Epithelial cell of esophagus (primary cell): ENCODE measurements at regions not wholly inside any gene's neighbourhood (a gene's known extent, or its start where the extent isn't known, plus 50 kb on each side); places are given as distances from the start of the nearest gene placed in this dataset.

ENCODE experiments used
- DNase-seq: peaks from one replicate; pipeline ENCODE4 v3.0.0; 2010; ENCODE audit warnings: low read depth
- H3K4me3 ChIP-seq: 2 replicates; pipeline ENCODE4 v1.5.1; 2011; ENCODE audit warnings: mild to moderate bottlenecking, low read length, control low read depth
- CTCF ChIP-seq: IDR thresholded peaks from 2 replicates; pipeline ENCODE4 v1.5.1; 2011; ENCODE audit warnings: low read depth, mild to moderate bottlenecking, low read length, control low read depth, inconsistent platforms; ENCODE audit not compliant: insufficient read depth; ENCODE audit errors: missing control alignments

DNA sequence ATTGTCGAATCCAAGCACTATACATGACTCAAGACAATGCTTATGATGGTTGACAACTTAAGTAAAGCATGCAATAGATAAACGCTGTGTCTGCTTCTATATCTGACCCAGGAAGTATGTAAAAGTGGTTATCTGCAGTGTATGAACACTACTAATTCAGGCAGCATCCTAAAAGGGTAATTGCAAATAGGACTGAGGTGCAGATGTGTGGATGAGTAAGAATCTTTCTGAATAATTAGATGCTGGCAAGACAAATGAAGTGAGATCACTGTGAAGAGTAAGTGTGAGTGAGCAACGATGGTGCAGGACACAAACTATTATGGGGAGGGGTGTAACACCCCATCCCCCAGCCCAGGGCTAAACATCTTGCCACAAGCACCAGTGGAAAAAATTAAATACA, 195.7 kb upstream of the CHRNA7 start:
- no peak overlapping the region for H3K4me3 ChIP-seq
- no peak for TF ChIP-seq CTCF
- no peak for DNase-seq

DNA sequence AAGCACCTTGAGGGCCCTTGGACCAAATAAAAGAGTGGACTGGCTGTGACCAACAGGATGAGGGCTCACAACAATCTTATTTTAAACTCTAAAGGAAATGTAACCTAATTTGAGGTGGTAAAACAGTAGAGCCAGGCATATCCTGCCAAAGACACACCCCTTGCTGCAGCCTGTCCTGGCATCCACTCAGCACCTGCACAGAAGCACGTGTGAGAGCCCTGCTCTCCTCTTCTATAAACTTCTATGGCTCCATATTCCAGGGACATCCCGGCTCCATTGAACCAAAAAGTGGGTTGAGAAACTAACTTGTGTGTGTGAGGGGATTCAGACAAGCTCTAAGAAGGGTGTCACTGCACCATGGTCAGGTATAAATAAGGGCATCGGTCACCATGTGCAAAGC, 190.9 kb upstream of the CHRNA7 start:
- no peak overlapping the region for H3K4me3 ChIP-seq
- DNase-seq: no peak
- no peak for TF ChIP-seq CTCF

DNA sequence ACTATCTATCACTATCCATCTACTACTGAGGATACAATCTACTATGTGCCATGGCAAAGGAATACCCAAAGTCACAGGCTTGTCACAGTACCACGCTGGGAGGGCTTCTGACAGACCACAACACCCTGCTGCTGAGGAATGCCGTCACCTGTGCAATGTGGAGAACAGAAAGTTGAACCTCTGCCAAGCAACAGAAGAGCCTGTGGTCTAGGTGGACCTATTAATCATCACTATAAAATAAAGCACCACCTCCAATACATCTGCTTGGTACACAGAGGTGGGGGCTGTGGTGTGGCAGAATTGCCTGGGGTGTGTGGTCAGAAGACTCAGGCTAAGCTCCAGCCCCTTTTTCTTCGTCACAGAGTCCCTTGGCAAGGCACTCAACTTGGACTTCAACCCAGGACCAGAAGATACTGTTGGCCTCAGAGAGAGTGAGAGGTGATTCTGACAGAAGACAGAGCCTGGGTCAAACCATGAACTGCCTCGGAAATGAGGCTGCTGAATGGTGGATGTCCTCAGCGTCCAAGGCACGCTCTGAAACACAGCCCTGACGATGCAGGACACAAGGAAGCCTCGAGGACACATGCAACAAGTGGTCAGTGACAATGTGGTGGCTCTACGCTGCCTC, 189.4 kb upstream of the CHRNA7 start:
- DNase-seq: no peak
- no peak for TF ChIP-seq CTCF
- H3K4me3 ChIP-seq: no peak overlapping the region

- no peak for TF ChIP-seq CTCF
- H3K4me3 ChIP-seq: no peak overlapping the region
- no peak for DNase-seq
Observed at GRCh38 chr15:31842532-31843195, 187.7 kb upstream of the CHRNA7 start.

GRCh38 chr15:31843426-31844055, 186.8 kb upstream of the CHRNA7 start:
- TF ChIP-seq CTCF: no peak
- no peak overlapping the region for H3K4me3 ChIP-seq
- DNase-seq: no peak

- DNase-seq: no peak
- H3K4me3 ChIP-seq: no peak overlapping the region
- no peak for TF ChIP-seq CTCF
Observed at GRCh38 chr15:31845791-31846190, 184.5 kb upstream of the CHRNA7 start.
